ENCODE measurements at regions not wholly inside any gene's neighbourhood (a gene's known extent, or its start where the extent isn't known, plus 50 kb on each side); places are given as distances from the start of the nearest gene placed in this dataset.

GRCh38 chr2:125573432-125573831 lies 1082.5 kb upstream of the GYPC start:
- no peak for TF ChIP-seq CTCF (IDR thresholded peaks at IDR 0.05; ENCODE audit: low read depth, low read length)
- ChIA-PET CTCF (no interaction called here), POLR2A (no interaction called here)
- Histone ChIP-seq H3K27ac (ENCODE audit: low read depth, low read length) (no peak overlapping the region), H3K27me3 (ENCODE audit: control insufficient read depth, insufficient read depth, low read length) (no peaks in the 10 kb centered on the region), H3K9me3 (ENCODE audit: control insufficient read depth, insufficient read depth, low read length) (no peaks in the 10 kb centered on the region), H3K4me3 (ENCODE audit: low read depth, low read length) (no peak overlapping the region)
- no peak for DNase-seq (ENCODE audit: low read depth, low spot score)

GRCh38 chr2:125576558-125576957 lies 1079.4 kb upstream of the GYPC start:
- H3K27me3 ChIP-seq (ENCODE audit: control insufficient read depth, insufficient read depth, low read length) = no peaks in the 10 kb centered on the region
- ChIA-PET CTCF (no interaction called here), POLR2A (no interaction called here)
- TF ChIP-seq CTCF (IDR thresholded peaks at IDR 0.05; ENCODE audit: low read depth, low read length) = no peak
- H3K4me3 ChIP-seq (ENCODE audit: low read depth, low read length) = no peak overlapping the region
- no peak for DNase-seq (ENCODE audit: low read depth, low spot score)
- H3K27ac ChIP-seq (ENCODE audit: low read depth, low read length) = no peak overlapping the region
- no peaks in the 10 kb centered on the region for H3K9me3 ChIP-seq (ENCODE audit: control insufficient read depth, insufficient read depth, low read length)

- H3K9me3 ChIP-seq (ENCODE audit: control insufficient read depth, insufficient read depth, low read length) = peaks cover 7% of the 10 kb centered on the region; the same call in 1 of the 2 replicates
- H3K27ac ChIP-seq (ENCODE audit: low read depth, low read length) = no peak overlapping the region
- TF ChIP-seq CTCF (IDR thresholded peaks at IDR 0.05; ENCODE audit: low read depth, low read length) = no peak
- no peak for DNase-seq (ENCODE audit: low read depth, low spot score)
- ChIA-PET CTCF (interaction anchor here (0.6 kb wide), 1 partner anchor 589 kb away, joined by 5 read pairs; no protein-coding TSS in a partner anchor), POLR2A (no interaction called here)
- H3K4me3 ChIP-seq (ENCODE audit: low read depth, low read length) = no peak overlapping the region
- H3K27me3 ChIP-seq (ENCODE audit: control insufficient read depth, insufficient read depth, low read length) = no peaks in the 10 kb centered on the region
Observed at GRCh38 chr2:125581557-125581956, 1074.4 kb upstream of the GYPC start.

GRCh38 chr2:125582516-125582915 lies 1073.4 kb upstream of the GYPC start:
- ChIA-PET POLR2A (no interaction called here), CTCF (no interaction called here)
- TF ChIP-seq CTCF (IDR thresholded peaks at IDR 0.05; ENCODE audit: low read depth, low read length) = no peak

GRCh38 chr2:125584732-125585131 lies 1071.2 kb upstream of the GYPC start:
- Histone ChIP-seq H3K4me3 (ENCODE audit: low read depth, low read length) (no peak overlapping the region), H3K9me3 (ENCODE audit: control insufficient read depth, insufficient read depth, low read length) (peaks cover 7% of the 10 kb centered on the region; the same call in 1 of the 2 replicates), H3K27me3 (ENCODE audit: control insufficient read depth, insufficient read depth, low read length) (no peaks in the 10 kb centered on the region), H3K27ac (ENCODE audit: low read depth, low read length) (no peak overlapping the region)
- no peak for TF ChIP-seq CTCF (IDR thresholded peaks at IDR 0.05; ENCODE audit: low read depth, low read length)
- DNase-seq (ENCODE audit: low read depth, low spot score) = no peak
- ChIA-PET POLR2A (no interaction called here), CTCF (no interaction called here)

More at GRCh38 chr2:125582516-125582915, 1073.4 kb upstream of the GYPC start:
- no peak overlapping the region for H3K27ac ChIP-seq (ENCODE audit: low read depth, low read length)
- peaks cover 7% of the 10 kb centered on the region; the same call in 1 of the 2 replicates for H3K9me3 ChIP-seq (ENCODE audit: control insufficient read depth, insufficient read depth, low read length)
- DNase-seq (ENCODE audit: low read depth, low spot score) = no peak
- H3K27me3 ChIP-seq (ENCODE audit: control insufficient read depth, insufficient read depth, low read length) = no peaks in the 10 kb centered on the region
- H3K4me3 ChIP-seq (ENCODE audit: low read depth, low read length) = no peak overlapping the region
